Type B pancreatic cell (in vitro differentiated cells): ENCODE measurements at regions not wholly inside any gene's neighbourhood (a gene's known extent, or its start where the extent isn't known, plus 50 kb on each side); places are given as distances from the start of the nearest gene placed in this dataset.
A peak's percentile ranks its signal among the peaks of the same experiment; 100 is the strongest.

ENCODE experiments used
- DNase-seq: peaks from one replicate; pipeline ENCODE4 v3.0.0; 2021; ENCODE audit warnings: mixed read lengths; ENCODE audit not compliant: unreplicated experiment; ENCODE audit errors: extremely low spot score
- H3K27ac Mint-ChIP-seq: 2 replicates; pipeline ENCODE4 v1.8.0; 2021; ENCODE audit warnings: mild to moderate bottlenecking, mixed read lengths
- H3K27me3 Mint-ChIP-seq: 2 replicates; pipeline ENCODE4 v1.8.0; 2021; ENCODE audit warnings: mixed read lengths
- H3K36me3 Mint-ChIP-seq: 2 replicates; pipeline ENCODE4 v1.8.0; 2021; ENCODE audit warnings: mixed read lengths
- H3K4me1 Mint-ChIP-seq: one replicate; pipeline ENCODE4 v1.8.0; 2021; ENCODE audit warnings: mixed read lengths; ENCODE audit not compliant: unreplicated experiment
- H3K4me3 Mint-ChIP-seq: 2 replicates; pipeline ENCODE4 v1.8.0; 2021; ENCODE audit warnings: mild to moderate bottlenecking, mixed read lengths
- H3K9me3 Mint-ChIP-seq: 2 replicates; pipeline ENCODE4 v1.8.0; 2021; ENCODE audit warnings: mixed read lengths
- TF ChIP-seq, protein P1 (sequence below): fragments of 200-600 bp; sonication (generic); conservative IDR thresholded peaks from 2 replicates; pipeline ENCODE4 v1.5.0; 2021; ENCODE audit warnings: antibody characterized with exemption, mild to moderate bottlenecking

DNA sequence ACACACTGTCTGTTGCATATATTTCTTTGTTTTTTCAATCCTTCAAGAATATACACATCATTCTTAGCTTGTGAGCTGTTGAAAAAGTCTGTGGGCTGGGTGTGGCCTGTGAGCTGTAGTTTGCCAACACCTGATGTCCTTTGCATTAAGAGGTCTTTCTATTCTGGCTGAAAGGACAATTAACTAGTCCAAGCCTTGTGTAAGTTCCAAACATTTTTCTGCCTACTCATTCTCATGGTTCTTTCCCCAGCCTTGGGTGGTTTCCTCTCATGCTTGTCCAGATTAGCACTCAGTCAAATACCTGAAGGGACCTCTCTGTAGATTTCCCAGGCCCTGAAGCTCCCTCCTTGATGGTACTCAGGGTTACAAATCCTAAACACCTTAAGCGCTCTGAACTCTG lies 57.8 kb upstream of the NABP1 start:
- DNase-seq = no peak
- H3K36me3 Mint-ChIP-seq = no peaks in the 10 kb centered on the region

DNA sequence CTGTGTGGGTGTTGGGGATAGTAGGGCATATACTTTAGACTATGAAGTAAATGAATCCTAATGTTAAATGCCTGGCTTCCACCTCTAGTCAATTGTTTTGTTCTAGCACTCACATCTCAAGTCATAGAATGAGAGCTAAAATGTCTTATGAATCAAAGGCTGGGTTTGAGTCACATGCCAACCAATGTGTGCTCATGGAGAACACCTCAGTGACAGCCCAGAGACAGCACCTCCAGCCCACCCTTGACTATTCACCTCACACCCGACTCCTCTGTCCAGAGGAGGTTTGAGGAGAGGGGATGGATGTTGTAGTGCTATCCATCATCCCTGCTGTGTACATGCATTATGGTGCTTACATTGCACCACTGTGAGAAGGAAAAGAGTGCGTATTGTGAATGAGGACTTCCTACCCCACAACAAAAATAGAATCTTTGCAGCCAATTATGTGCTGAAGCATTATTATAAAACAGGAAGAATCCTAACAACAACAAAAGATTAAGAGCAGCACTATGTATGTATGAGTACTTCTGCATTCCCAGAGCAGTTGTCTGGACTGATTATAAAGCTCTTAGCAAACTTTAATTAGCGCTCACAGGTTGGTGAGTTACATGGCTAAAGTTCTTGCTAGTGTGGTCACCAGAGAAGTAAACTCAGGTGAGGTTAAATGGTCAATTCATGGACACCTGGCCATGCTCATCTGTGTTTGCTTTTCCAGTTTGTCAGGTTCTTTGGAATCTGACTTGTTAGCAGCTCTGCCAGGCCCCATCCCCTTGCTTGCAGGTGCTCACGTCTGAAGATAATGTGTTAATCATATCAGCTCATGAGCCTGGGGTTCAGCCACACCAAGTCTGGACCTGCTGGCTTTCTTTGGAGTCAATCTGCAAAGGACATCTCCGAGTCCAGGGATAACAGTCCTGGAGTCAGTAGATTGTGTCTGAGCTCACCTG lies 55.3 kb upstream of the NABP1 start:
- Mint-ChIP-seq H3K27ac (no peak overlapping the region), H3K36me3 (no peaks in the 10 kb centered on the region), H3K27me3 (no peaks in the 10 kb centered on the region), H3K4me1 (peaks cover 14% of the 10 kb centered on the region), H3K9me3 (peaks cover 5% of the 10 kb centered on the region), H3K4me3 (no peak overlapping the region)
- TF ChIP-seq, protein P1, sequence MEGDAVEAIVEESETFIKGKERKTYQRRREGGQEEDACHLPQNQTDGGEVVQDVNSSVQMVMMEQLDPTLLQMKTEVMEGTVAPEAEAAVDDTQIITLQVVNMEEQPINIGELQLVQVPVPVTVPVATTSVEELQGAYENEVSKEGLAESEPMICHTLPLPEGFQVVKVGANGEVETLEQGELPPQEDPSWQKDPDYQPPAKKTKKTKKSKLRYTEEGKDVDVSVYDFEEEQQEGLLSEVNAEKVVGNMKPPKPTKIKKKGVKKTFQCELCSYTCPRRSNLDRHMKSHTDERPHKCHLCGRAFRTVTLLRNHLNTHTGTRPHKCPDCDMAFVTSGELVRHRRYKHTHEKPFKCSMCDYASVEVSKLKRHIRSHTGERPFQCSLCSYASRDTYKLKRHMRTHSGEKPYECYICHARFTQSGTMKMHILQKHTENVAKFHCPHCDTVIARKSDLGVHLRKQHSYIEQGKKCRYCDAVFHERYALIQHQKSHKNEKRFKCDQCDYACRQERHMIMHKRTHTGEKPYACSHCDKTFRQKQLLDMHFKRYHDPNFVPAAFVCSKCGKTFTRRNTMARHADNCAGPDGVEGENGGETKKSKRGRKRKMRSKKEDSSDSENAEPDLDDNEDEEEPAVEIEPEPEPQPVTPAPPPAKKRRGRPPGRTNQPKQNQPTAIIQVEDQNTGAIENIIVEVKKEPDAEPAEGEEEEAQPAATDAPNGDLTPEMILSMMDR = no peak
- no peak for DNase-seq

More for the DNA sequence above, 57.8 kb upstream of the NABP1 start:
- H3K4me1 Mint-ChIP-seq = peaks cover 9% of the 10 kb centered on the region
- H3K27me3 Mint-ChIP-seq = no peaks in the 10 kb centered on the region
- TF ChIP-seq, protein P1 = no peak
- peak overlapping the region; percentile 59 for H3K27ac Mint-ChIP-seq
- no peak overlapping the region for H3K4me3 Mint-ChIP-seq
- peaks cover 5% of the 10 kb centered on the region for H3K9me3 Mint-ChIP-seq

DNA sequence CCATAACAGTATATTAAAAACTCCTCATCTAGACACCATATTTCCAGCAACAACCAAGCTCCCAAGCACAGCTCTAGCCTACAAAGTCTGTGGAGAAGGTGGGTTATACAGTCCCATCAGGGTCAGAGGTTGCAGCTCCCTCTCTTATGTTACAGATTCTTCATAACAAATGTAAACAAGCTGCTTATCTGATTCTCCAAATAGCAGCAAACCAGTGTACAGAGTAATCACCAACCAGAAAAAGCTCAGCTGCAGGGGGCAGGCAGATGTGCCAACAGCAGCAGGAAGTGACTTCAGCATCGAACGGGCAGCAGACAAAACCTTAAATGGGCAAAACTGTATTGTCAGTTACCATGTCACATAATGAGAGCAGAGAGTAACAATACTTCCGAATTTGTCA lies 52.9 kb upstream of the NABP1 start:
- peaks cover 5% of the 10 kb centered on the region for H3K9me3 Mint-ChIP-seq
- H3K4me1 Mint-ChIP-seq = peaks cover 14% of the 10 kb centered on the region
- H3K27ac Mint-ChIP-seq = no peak overlapping the region
- TF ChIP-seq, protein P1 = no peak
- no peak for DNase-seq
- no peaks in the 10 kb centered on the region for H3K36me3 Mint-ChIP-seq
- no peak overlapping the region for H3K4me3 Mint-ChIP-seq
- no peaks in the 10 kb centered on the region for H3K27me3 Mint-ChIP-seq

DNA sequence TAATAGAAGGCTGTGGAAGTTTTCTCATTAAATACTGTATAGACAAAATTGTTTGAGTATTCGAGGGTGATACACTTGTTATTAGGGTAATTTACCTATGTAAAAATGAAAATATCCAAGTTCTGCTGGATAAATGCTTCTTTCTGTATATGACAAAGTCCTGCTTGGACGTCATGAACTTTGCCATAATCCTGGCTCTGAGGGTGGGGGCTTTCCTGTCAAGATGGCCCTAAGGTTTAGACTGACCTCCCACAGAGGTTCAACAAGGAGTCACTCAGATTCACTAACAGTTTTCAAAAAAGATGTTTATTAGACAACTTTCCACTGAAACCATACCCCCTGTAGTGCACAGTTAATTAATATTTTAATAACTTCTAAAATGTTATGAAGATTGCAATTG lies 52.5 kb upstream of the NABP1 start:
- Mint-ChIP-seq H3K27me3 (no peaks in the 10 kb centered on the region), H3K4me1 (peaks cover 14% of the 10 kb centered on the region), H3K9me3 (peaks cover 5% of the 10 kb centered on the region), H3K27ac (no peak overlapping the region), H3K4me3 (no peak overlapping the region), H3K36me3 (no peaks in the 10 kb centered on the region)
- TF ChIP-seq, protein P1 = no peak
- no peak for DNase-seq

DNA sequence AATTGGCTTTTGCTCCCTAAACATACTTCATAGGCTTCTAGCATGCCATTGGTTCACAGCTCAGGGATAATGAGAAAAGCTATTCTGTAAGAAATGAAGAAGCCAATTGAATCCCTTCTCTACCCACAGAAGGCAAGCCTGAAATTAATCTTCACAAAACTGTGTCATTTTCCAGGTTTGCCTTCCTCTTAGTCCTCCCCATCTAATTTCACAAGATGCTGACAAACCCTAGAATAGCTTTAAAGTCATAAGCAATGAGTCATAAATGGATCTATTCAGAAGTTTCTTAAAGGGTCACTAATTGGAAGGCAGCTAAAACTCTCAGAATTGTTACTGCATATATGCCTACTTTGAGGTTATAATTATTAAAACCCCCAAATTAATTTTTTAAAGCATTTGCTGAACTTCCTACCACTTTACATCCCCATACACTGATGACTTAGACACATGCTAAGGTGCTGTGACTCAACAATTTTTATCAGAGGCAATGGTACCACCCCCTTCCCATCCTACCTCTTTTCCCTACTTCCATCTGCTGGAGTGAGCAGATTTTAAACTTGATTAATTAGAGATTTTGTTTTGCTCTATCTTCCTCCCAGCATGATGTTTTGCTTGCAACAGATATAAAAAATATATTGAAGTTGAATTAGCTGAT lies 51.3 kb upstream of the NABP1 start:
- Mint-ChIP-seq H3K9me3 (peaks cover 5% of the 10 kb centered on the region), H3K4me1 (peaks cover 14% of the 10 kb centered on the region), H3K27me3 (no peaks in the 10 kb centered on the region), H3K36me3 (no peaks in the 10 kb centered on the region), H3K4me3 (no peak overlapping the region), H3K27ac (no peak overlapping the region)
- TF ChIP-seq, protein P1 = no peak
- no peak for DNase-seq
